ENCODE measurements at regions not wholly inside any gene's neighbourhood (a gene's known extent, or its start where the extent isn't known, plus 50 kb on each side); places are given as distances from the start of the nearest gene placed in this dataset.
"Not testable (repeated sequence)": the region's sequence is repeated elsewhere in the genome, so short reads cannot be mapped to it uniquely, and the experiment has no call there.

GRCh38 chr12:61107118-61107517 lies 1153.1 kb upstream of the USP15 start:
- no peaks in the 10 kb centered on the region for H3K36me3 Mint-ChIP-seq
- no peaks in the 10 kb centered on the region for H3K27me3 Mint-ChIP-seq
- H3K9me3 Mint-ChIP-seq (ENCODE audit: low read depth): peaks cover 7% of the 10 kb centered on the region
- H3K4me3 Mint-ChIP-seq: no peak overlapping the region
- H3K4me1 Mint-ChIP-seq (ENCODE audit: low read depth): no peaks in the 10 kb centered on the region
- H3K27ac Mint-ChIP-seq: no peak overlapping the region

GRCh38 chr12:61111218-61111617 lies 1149.0 kb upstream of the USP15 start:
- Mint-ChIP-seq H3K9me3 (ENCODE audit: low read depth) (peaks cover 12% of the 10 kb centered on the region), H3K4me1 (ENCODE audit: low read depth) (no peaks in the 10 kb centered on the region), H3K36me3 (no peaks in the 10 kb centered on the region), H3K4me3 (no peak overlapping the region), H3K27ac (no peak overlapping the region), H3K27me3 (no peaks in the 10 kb centered on the region)

- no peak overlapping the region for H3K27ac Mint-ChIP-seq
- no peak overlapping the region for H3K4me3 Mint-ChIP-seq
- no peaks in the 10 kb centered on the region for H3K36me3 Mint-ChIP-seq
- no peaks in the 10 kb centered on the region for H3K4me1 Mint-ChIP-seq (ENCODE audit: low read depth)
- H3K27me3 Mint-ChIP-seq: no peaks in the 10 kb centered on the region
- H3K9me3 Mint-ChIP-seq (ENCODE audit: low read depth): no peaks in the 10 kb centered on the region
Measured at GRCh38 chr12:61137677-61138414, 1122.4 kb upstream of the USP15 start.

- Mint-ChIP-seq H3K27ac (no peak overlapping the region), H3K36me3 (no peaks in the 10 kb centered on the region), H3K4me1 (ENCODE audit: low read depth) (no peaks in the 10 kb centered on the region), H3K9me3 (ENCODE audit: low read depth) (no peaks in the 10 kb centered on the region), H3K4me3 (no peak overlapping the region), H3K27me3 (no peaks in the 10 kb centered on the region)
Measured at GRCh38 chr12:61138415-61138759, 1121.8 kb upstream of the USP15 start.

- Mint-ChIP-seq H3K4me3 (no peak overlapping the region), H3K36me3 (no peaks in the 10 kb centered on the region), H3K27me3 (no peaks in the 10 kb centered on the region), H3K9me3 (ENCODE audit: low read depth) (peaks cover 4% of the 10 kb centered on the region), H3K27ac (no peak overlapping the region), H3K4me1 (ENCODE audit: low read depth) (no peaks in the 10 kb centered on the region)
Measured at GRCh38 chr12:61161961-61162360, 1098.2 kb upstream of the USP15 start.

GRCh38 chr12:61188801-61189595 lies 1071.2 kb upstream of the USP15 start:
- no peak overlapping the region for H3K4me3 Mint-ChIP-seq
- H3K27ac Mint-ChIP-seq: no peak overlapping the region
- no peaks in the 10 kb centered on the region for H3K36me3 Mint-ChIP-seq
- no peaks in the 10 kb centered on the region for H3K4me1 Mint-ChIP-seq (ENCODE audit: low read depth)
- no peaks in the 10 kb centered on the region for H3K9me3 Mint-ChIP-seq (ENCODE audit: low read depth)
- no peaks in the 10 kb centered on the region for H3K27me3 Mint-ChIP-seq

GRCh38 chr12:61213646-61214045 lies 1046.6 kb upstream of the USP15 start:
- Mint-ChIP-seq H3K36me3 (no peaks in the 10 kb centered on the region), H3K27me3 (no peaks in the 10 kb centered on the region), H3K27ac (no peak overlapping the region), H3K4me3 (no peak overlapping the region), H3K4me1 (ENCODE audit: low read depth) (no peaks in the 10 kb centered on the region), H3K9me3 (ENCODE audit: low read depth) (peaks cover 14% of the 10 kb centered on the region)

GRCh38 chr12:61220337-61220736 lies 1039.9 kb upstream of the USP15 start:
- Mint-ChIP-seq H3K27me3 (no peaks in the 10 kb centered on the region), H3K27ac (no peak overlapping the region), H3K9me3 (ENCODE audit: low read depth) (peaks cover 19% of the 10 kb centered on the region), H3K36me3 (no peaks in the 10 kb centered on the region), H3K4me1 (ENCODE audit: low read depth) (no peaks in the 10 kb centered on the region), H3K4me3 (no peak overlapping the region)

GRCh38 chr12:61232040-61232439 lies 1028.2 kb upstream of the USP15 start:
- peaks cover 14% of the 10 kb centered on the region for H3K9me3 Mint-ChIP-seq (ENCODE audit: low read depth)
- H3K27me3 Mint-ChIP-seq: no peaks in the 10 kb centered on the region
- H3K4me3 Mint-ChIP-seq: no peak overlapping the region
- no peaks in the 10 kb centered on the region for H3K4me1 Mint-ChIP-seq (ENCODE audit: low read depth)
- no peak overlapping the region for H3K27ac Mint-ChIP-seq
- no peaks in the 10 kb centered on the region for H3K36me3 Mint-ChIP-seq

- Mint-ChIP-seq H3K36me3 (no peaks in the 10 kb centered on the region), H3K27me3 (no peaks in the 10 kb centered on the region), H3K27ac (no peak overlapping the region), H3K4me3 (no peak overlapping the region), H3K9me3 (ENCODE audit: low read depth) (peaks cover 11% of the 10 kb centered on the region), H3K4me1 (ENCODE audit: low read depth) (no peaks in the 10 kb centered on the region)
Measured at GRCh38 chr12:61250303-61250702, 1009.9 kb upstream of the USP15 start.

- Mint-ChIP-seq H3K27me3 (no peaks in the 10 kb centered on the region), H3K27ac (no peak overlapping the region), H3K4me3 (no peak overlapping the region), H3K36me3 (no peaks in the 10 kb centered on the region), H3K4me1 (ENCODE audit: low read depth) (no peaks in the 10 kb centered on the region), H3K9me3 (ENCODE audit: low read depth) (peaks cover 11% of the 10 kb centered on the region)
Measured at GRCh38 chr12:61251076-61251475, 1009.1 kb upstream of the USP15 start.

GRCh38 chr12:61254225-61254624 lies 1006.0 kb upstream of the USP15 start:
- H3K27ac Mint-ChIP-seq: no peak overlapping the region
- peaks cover 6% of the 10 kb centered on the region for H3K9me3 Mint-ChIP-seq (ENCODE audit: low read depth)
- H3K4me1 Mint-ChIP-seq (ENCODE audit: low read depth): no peaks in the 10 kb centered on the region
- no peak overlapping the region for H3K4me3 Mint-ChIP-seq
- H3K36me3 Mint-ChIP-seq: no peaks in the 10 kb centered on the region
- no peaks in the 10 kb centered on the region for H3K27me3 Mint-ChIP-seq

- H3K4me3 Mint-ChIP-seq; H3K36me3 Mint-ChIP-seq; H3K27ac Mint-ChIP-seq; H3K4me1 Mint-ChIP-seq (ENCODE audit: low read depth); H3K27me3 Mint-ChIP-seq: not testable (repeated sequence)
- H3K9me3 Mint-ChIP-seq (ENCODE audit: low read depth): peaks cover 15% of the 10 kb centered on the region
Measured at GRCh38 chr12:61264294-61264693, 995.9 kb upstream of the USP15 start.

GRCh38 chr12:61267474-61267873 lies 992.7 kb upstream of the USP15 start:
- peaks cover 14% of the 10 kb centered on the region for H3K9me3 Mint-ChIP-seq (ENCODE audit: low read depth)
- no peaks in the 10 kb centered on the region for H3K36me3 Mint-ChIP-seq
- no peak overlapping the region for H3K4me3 Mint-ChIP-seq
- H3K27me3 Mint-ChIP-seq: no peaks in the 10 kb centered on the region
- H3K4me1 Mint-ChIP-seq (ENCODE audit: low read depth): no peaks in the 10 kb centered on the region
- no peak overlapping the region for H3K27ac Mint-ChIP-seq

GRCh38 chr12:61272441-61272840 lies 987.8 kb upstream of the USP15 start:
- H3K4me3 Mint-ChIP-seq: no peak overlapping the region
- H3K4me1 Mint-ChIP-seq (ENCODE audit: low read depth): no peaks in the 10 kb centered on the region
- no peak overlapping the region for H3K27ac Mint-ChIP-seq
- H3K36me3 Mint-ChIP-seq: no peaks in the 10 kb centered on the region
- H3K27me3 Mint-ChIP-seq: no peaks in the 10 kb centered on the region
- no peaks in the 10 kb centered on the region for H3K9me3 Mint-ChIP-seq (ENCODE audit: low read depth)

All from activated naive CD8-positive, alpha-beta T cell (primary cell).